NT2/D1 (cell line): ENCODE measurements at regions not wholly inside any gene's neighbourhood (a gene's known extent, or its start where the extent isn't known, plus 50 kb on each side); places are given as distances from the start of the nearest gene placed in this dataset.

Source experiments
- SUZ12 ChIP-seq: IDR thresholded peaks from 2 replicates; pipeline ENCODE4 v1.6.1; 2011; ENCODE audit not compliant: insufficient read length, insufficient read depth; ENCODE audit errors: extremely low read depth
- YY1 ChIP-seq: IDR thresholded peaks from 2 replicates; pipeline ENCODE4 v1.6.1; 2011; ENCODE audit not compliant: insufficient read length, insufficient read depth
- ZNF274 ChIP-seq: IDR thresholded peaks from 2 replicates; pipeline ENCODE4 v1.6.1; 2011; ENCODE audit warnings: mild to moderate bottlenecking, low read depth, low read length

- TF ChIP-seq YY1 (no peak), ZNF274 (no peak), SUZ12 (no peak)
Measured at GRCh38 chr4:18735740-18736268, 714.2 kb upstream of the LCORL start.
